ENCODE measurements at regions not wholly inside any gene's neighbourhood (a gene's known extent, or its start where the extent isn't known, plus 50 kb on each side); places are given as distances from the start of the nearest gene placed in this dataset.

GRCh38 chr16:9169094-9169493 lies 77.7 kb downstream of the HAPSTR1 start:
- TF ChIP-seq TAF1 (IDR thresholded peaks at IDR 0.05; ENCODE audit: borderline replicate concordance, low read depth, low read length): no peak
- no peak for TF ChIP-seq POLR2AphosphoS5 (IDR thresholded peaks at IDR 0.05; ENCODE audit: low read depth, low read length)

Measured in GM12892 (cell line).